ENCODE measurements at regions not wholly inside any gene's neighbourhood (a gene's known extent, or its start where the extent isn't known, plus 50 kb on each side); places are given as distances from the start of the nearest gene placed in this dataset.

- H3K27me3 Mint-ChIP-seq (ENCODE audit: low read depth) = no peaks in the 10 kb centered on the region
- TF ChIP-seq CTCF (IDR thresholded peaks at IDR 0.05; ENCODE audit: unreplicated experiment in 3 of 3) = no peak
- H3K4me3 Mint-ChIP-seq = no peak overlapping the region
- H3K9me3 Mint-ChIP-seq = peaks cover 3% of the 10 kb centered on the region
- peaks cover 42% of the 10 kb centered on the region for H3K4me1 Mint-ChIP-seq
- no peaks in the 10 kb centered on the region for H3K36me3 Mint-ChIP-seq (ENCODE audit: low read depth)
- H3K27ac Mint-ChIP-seq = peak overlapping the region; percentile 31 to 69 (median 43)
These were observed 731.4 kb downstream of the TSN start for GRCh38 chr2:122486705-122487415.

GRCh38 chr2:122491011-122491410 is 735.6 kb downstream of the TSN start:
- no peak for TF ChIP-seq CTCF (IDR thresholded peaks at IDR 0.05; ENCODE audit: unreplicated experiment in 3 of 3)
- Mint-ChIP-seq H3K27ac (no peak overlapping the region), H3K27me3 (ENCODE audit: low read depth) (no peaks in the 10 kb centered on the region), H3K4me3 (no peak overlapping the region), H3K9me3 (peaks cover 15% of the 10 kb centered on the region), H3K36me3 (ENCODE audit: low read depth) (no peaks in the 10 kb centered on the region), H3K4me1 (peaks cover 19% of the 10 kb centered on the region)

- no peak for TF ChIP-seq CTCF (IDR thresholded peaks at IDR 0.05; ENCODE audit: unreplicated experiment in 3 of 3)
- no peaks in the 10 kb centered on the region for H3K4me1 Mint-ChIP-seq
- peaks cover 6% of the 10 kb centered on the region for H3K9me3 Mint-ChIP-seq
- no peak overlapping the region for H3K27ac Mint-ChIP-seq
- no peak overlapping the region for H3K4me3 Mint-ChIP-seq
- no peaks in the 10 kb centered on the region for H3K36me3 Mint-ChIP-seq (ENCODE audit: low read depth)
- H3K27me3 Mint-ChIP-seq (ENCODE audit: low read depth) = no peaks in the 10 kb centered on the region
These were observed 745.1 kb downstream of the TSN start for GRCh38 chr2:122500316-122501105.

- TF ChIP-seq CTCF (IDR thresholded peaks at IDR 0.05; ENCODE audit: unreplicated experiment in 3 of 3) = no peak
- H3K9me3 Mint-ChIP-seq = no peaks in the 10 kb centered on the region
- H3K27me3 Mint-ChIP-seq (ENCODE audit: low read depth) = no peaks in the 10 kb centered on the region
- peaks cover under 1% of the 10 kb centered on the region for H3K4me1 Mint-ChIP-seq
- no peaks in the 10 kb centered on the region for H3K36me3 Mint-ChIP-seq (ENCODE audit: low read depth)
- H3K27ac Mint-ChIP-seq = no peak overlapping the region
- H3K4me3 Mint-ChIP-seq = no peak overlapping the region
These were observed 751.2 kb downstream of the TSN start for GRCh38 chr2:122506620-122507019.

GRCh38 chr2:122507261-122507660 is 751.8 kb downstream of the TSN start:
- H3K36me3 Mint-ChIP-seq (ENCODE audit: low read depth) = no peaks in the 10 kb centered on the region
- no peak overlapping the region for H3K4me3 Mint-ChIP-seq
- no peak overlapping the region for H3K27ac Mint-ChIP-seq
- no peak for TF ChIP-seq CTCF (IDR thresholded peaks at IDR 0.05; ENCODE audit: unreplicated experiment in 3 of 3)
- H3K9me3 Mint-ChIP-seq = no peaks in the 10 kb centered on the region
- peaks cover 4% of the 10 kb centered on the region for H3K4me1 Mint-ChIP-seq
- H3K27me3 Mint-ChIP-seq (ENCODE audit: low read depth) = no peaks in the 10 kb centered on the region
